Neural progenitor cell (in vitro differentiated cells): ENCODE measurements at regions not wholly inside any gene's neighbourhood (a gene's known extent, or its start where the extent isn't known, plus 50 kb on each side); places are given as distances from the start of the nearest gene placed in this dataset.

Experiments
- DNase-seq: peaks from one replicate; pipeline ENCODE4 v3.0.0-alpha.2; 2016; ENCODE audit warnings: low spot score
- H2AFZ ChIP-seq: fragments of 200-600 bp; sonication (generic); replicated peaks from 2 replicates; pipeline ENCODE4 v1.6.1; 2016; ENCODE audit warnings: antibody characterized with exemption
- H3F3A ChIP-seq: fragments of 200-600 bp; sonication (generic); 2 replicates; pipeline ENCODE4 v1.6.1; 2016; ENCODE audit warnings: antibody characterized with exemption, low read depth
- H3K27ac ChIP-seq: fragments of 200-600 bp; sonication (generic); 2 replicates; pipeline ENCODE4 v1.5.1; 2016; ENCODE audit warnings: mild to moderate bottlenecking
- H3K27me3 ChIP-seq: fragments of 200-600 bp; sonication (generic); 2 replicates; pipeline ENCODE4 v1.6.1; 2016; ENCODE audit warnings: mild to moderate bottlenecking, moderate library complexity
- H3K36me3 ChIP-seq: fragments of 200-600 bp; sonication (generic); 2 replicates; pipeline ENCODE4 v1.5.1; 2016
- H3K4me1 ChIP-seq: fragments of 200-600 bp; sonication (generic); 2 replicates; pipeline ENCODE4 v1.6.1; 2016; ENCODE audit warnings: mixed run types
- H3K4me2 ChIP-seq: fragments of 200-600 bp; sonication (generic); 2 replicates; pipeline ENCODE4 v1.6.1; 2016
- H3K4me3 ChIP-seq: fragments of 200-600 bp; sonication (generic); 2 replicates; pipeline ENCODE4 v1.5.1; 2016
- H3K79me2 ChIP-seq: fragments of 200-600 bp; sonication (generic); 2 replicates; pipeline ENCODE4 v1.6.1; 2016; ENCODE audit warnings: low read depth
- H3K9ac ChIP-seq: fragments of 200-600 bp; sonication (generic); 2 replicates; pipeline ENCODE4 v1.6.1; 2016
- H3K9me3 ChIP-seq: fragments of 200-600 bp; sonication (generic); 2 replicates; pipeline ENCODE4 v1.5.1; 2016; ENCODE audit warnings: low read depth
- H4K20me1 ChIP-seq: fragments of 200-600 bp; sonication (generic); 2 replicates; pipeline ENCODE4 v1.6.1; 2016; ENCODE audit warnings: low read depth
- H3K27ac Mint-ChIP-seq: 3 replicates; pipeline ENCODE4 v1.8.0; 2021; ENCODE audit warnings: mixed read lengths
- H3K27me3 Mint-ChIP-seq: 2 replicates; pipeline ENCODE4 v1.8.0; 2022; ENCODE audit warnings: low read depth, mild to moderate bottlenecking, inconsistent platforms, moderate library complexity, mixed read lengths; ENCODE audit not compliant: insufficient read depth
- H3K36me3 Mint-ChIP-seq: 3 replicates; pipeline ENCODE4 v1.8.0; 2021; ENCODE audit warnings: mixed read lengths
- H3K4me1 Mint-ChIP-seq: 3 replicates; pipeline ENCODE4 v1.8.0; 2021; ENCODE audit warnings: mixed read lengths
- H3K4me3 Mint-ChIP-seq: 3 replicates; pipeline ENCODE4 v1.8.0; 2021; ENCODE audit warnings: mild to moderate bottlenecking, moderate library complexity, mixed read lengths
- H3K9me3 Mint-ChIP-seq: 3 replicates; pipeline ENCODE4 v1.8.0; 2020; ENCODE audit warnings: mixed read lengths
- EZH2 ChIP-seq: fragments of 200-600 bp; sonication (generic); IDR thresholded peaks from 2 replicates; pipeline ENCODE4 v1.6.1; 2017; ENCODE audit warnings: antibody characterized with exemption, mild to moderate bottlenecking, moderate library complexity
- EZH2phosphoT487 ChIP-seq: fragments of 200-600 bp; sonication (generic); IDR thresholded peaks from 2 replicates; pipeline ENCODE4 v1.6.1; 2017; ENCODE audit warnings: antibody characterized with exemption
- TF ChIP-seq, protein P1 (sequence below): fragments of 200-600 bp; sonication (generic); IDR thresholded peaks from 2 replicates; pipeline ENCODE4 v1.5.1; 2017; ENCODE audit warnings: antibody characterized with exemption, mild to moderate bottlenecking

GRCh38 chrX:80537096-80537495, 116.8 kb downstream of the TENT5D start:
- Mint-ChIP-seq H3K4me1 (no peaks in the 10 kb centered on the region), H3K4me3 (no peak overlapping the region), H3K27ac (no peak overlapping the region), H3K9me3 (peaks cover 4% of the 10 kb centered on the region), H3K36me3 (no peaks in the 10 kb centered on the region), H3K27me3 (no peaks in the 10 kb centered on the region)
- peaks cover 14% of the 10 kb centered on the region for H3K9me3 ChIP-seq
- H3K27me3 ChIP-seq = no peaks in the 10 kb centered on the region
- H3K9ac ChIP-seq = no peak overlapping the region
- H3K4me3 ChIP-seq = no peak overlapping the region
- TF ChIP-seq, protein P1, sequence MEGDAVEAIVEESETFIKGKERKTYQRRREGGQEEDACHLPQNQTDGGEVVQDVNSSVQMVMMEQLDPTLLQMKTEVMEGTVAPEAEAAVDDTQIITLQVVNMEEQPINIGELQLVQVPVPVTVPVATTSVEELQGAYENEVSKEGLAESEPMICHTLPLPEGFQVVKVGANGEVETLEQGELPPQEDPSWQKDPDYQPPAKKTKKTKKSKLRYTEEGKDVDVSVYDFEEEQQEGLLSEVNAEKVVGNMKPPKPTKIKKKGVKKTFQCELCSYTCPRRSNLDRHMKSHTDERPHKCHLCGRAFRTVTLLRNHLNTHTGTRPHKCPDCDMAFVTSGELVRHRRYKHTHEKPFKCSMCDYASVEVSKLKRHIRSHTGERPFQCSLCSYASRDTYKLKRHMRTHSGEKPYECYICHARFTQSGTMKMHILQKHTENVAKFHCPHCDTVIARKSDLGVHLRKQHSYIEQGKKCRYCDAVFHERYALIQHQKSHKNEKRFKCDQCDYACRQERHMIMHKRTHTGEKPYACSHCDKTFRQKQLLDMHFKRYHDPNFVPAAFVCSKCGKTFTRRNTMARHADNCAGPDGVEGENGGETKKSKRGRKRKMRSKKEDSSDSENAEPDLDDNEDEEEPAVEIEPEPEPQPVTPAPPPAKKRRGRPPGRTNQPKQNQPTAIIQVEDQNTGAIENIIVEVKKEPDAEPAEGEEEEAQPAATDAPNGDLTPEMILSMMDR = no peak
- TF ChIP-seq EZH2 (no peak), EZH2phosphoT487 (no peak)
- no peaks in the 10 kb centered on the region for H3K79me2 ChIP-seq
- H4K20me1 ChIP-seq = no peaks in the 10 kb centered on the region
- H3K4me1 ChIP-seq = no peaks in the 10 kb centered on the region
- H3K27ac ChIP-seq = no peak overlapping the region
- DNase-seq = no peak
- H2AFZ ChIP-seq = no peak overlapping the region
- no peaks in the 10 kb centered on the region for H3K36me3 ChIP-seq
- H3K4me2 ChIP-seq = no peak overlapping the region
- no peaks in the 10 kb centered on the region for H3F3A ChIP-seq

- H3K4me1 Mint-ChIP-seq = no peaks in the 10 kb centered on the region
- H3F3A ChIP-seq = no peaks in the 10 kb centered on the region
- DNase-seq = peak; percentile 40
- peak overlapping the region; percentile 32 for H2AFZ ChIP-seq
- H4K20me1 ChIP-seq = no peaks in the 10 kb centered on the region
- no peak overlapping the region for H3K4me3 ChIP-seq
- H3K9ac ChIP-seq = no peak overlapping the region
- H3K27me3 ChIP-seq = no peaks in the 10 kb centered on the region
- H3K27me3 Mint-ChIP-seq = no peaks in the 10 kb centered on the region
- H3K36me3 Mint-ChIP-seq = no peaks in the 10 kb centered on the region
- no peak overlapping the region for H3K4me2 ChIP-seq
- no peak overlapping the region for H3K27ac ChIP-seq
- H3K9me3 ChIP-seq = no peaks in the 10 kb centered on the region
- no peaks in the 10 kb centered on the region for H3K79me2 ChIP-seq
- H3K4me3 Mint-ChIP-seq = no peak overlapping the region
- H3K27ac Mint-ChIP-seq = no peak overlapping the region
- H3K36me3 ChIP-seq = no peaks in the 10 kb centered on the region
- TF ChIP-seq, protein P1 = peak; percentile 42
- no peak for TF ChIP-seq EZH2
- no peaks in the 10 kb centered on the region for H3K9me3 Mint-ChIP-seq
- no peaks in the 10 kb centered on the region for H3K4me1 ChIP-seq
Measured at GRCh38 chrX:80550722-80551121, 130.5 kb downstream of the TENT5D start.

GRCh38 chrX:80556148-80556547, 135.9 kb downstream of the TENT5D start:
- no peaks in the 10 kb centered on the region for H3K79me2 ChIP-seq
- TF ChIP-seq EZH2 = no peak
- TF ChIP-seq EZH2phosphoT487 = no peak
- TF ChIP-seq, protein P1 = no peak
- H3K9ac ChIP-seq = no peak overlapping the region
- H3F3A ChIP-seq = no peaks in the 10 kb centered on the region
- H4K20me1 ChIP-seq = no peaks in the 10 kb centered on the region
- no peaks in the 10 kb centered on the region for H3K27me3 ChIP-seq
- H3K4me3 ChIP-seq = no peak overlapping the region
- H3K9me3 ChIP-seq = peaks cover 9% of the 10 kb centered on the region
- H3K4me3 Mint-ChIP-seq = no peak overlapping the region
- no peak overlapping the region for H2AFZ ChIP-seq
- H3K4me1 ChIP-seq = no peaks in the 10 kb centered on the region
- no peak for DNase-seq
- H3K27ac Mint-ChIP-seq = no peak overlapping the region
- H3K36me3 Mint-ChIP-seq = no peaks in the 10 kb centered on the region
- H3K27me3 Mint-ChIP-seq = no peaks in the 10 kb centered on the region
- no peak overlapping the region for H3K27ac ChIP-seq
- H3K4me1 Mint-ChIP-seq = no peaks in the 10 kb centered on the region
- no peaks in the 10 kb centered on the region for H3K9me3 Mint-ChIP-seq
- H3K4me2 ChIP-seq = no peak overlapping the region
- no peaks in the 10 kb centered on the region for H3K36me3 ChIP-seq
